PFSK-1 (cell line): ENCODE measurements at regions not wholly inside any gene's neighbourhood (a gene's known extent, or its start where the extent isn't known, plus 50 kb on each side); places are given as distances from the start of the nearest gene placed in this dataset.

Experiments
- FOXP2 ChIP-seq: optimal IDR thresholded peaks from 2 replicates; pipeline ENCODE3; 2011; ENCODE audit warnings: borderline replicate concordance, control low read depth, inconsistent platforms; ENCODE audit not compliant: insufficient read depth; ENCODE audit errors: extremely low read length, extremely low read depth
- POLR2AphosphoS5 ChIP-seq: IDR thresholded peaks from 2 replicates; pipeline ENCODE4 v1.6.1; 2012; ENCODE audit warnings: low read depth, mild to moderate bottlenecking, control low read depth, low read length, moderate library complexity
- SIN3A ChIP-seq: IDR thresholded peaks from 2 replicates; pipeline ENCODE4 v1.6.1; 2012; ENCODE audit warnings: mild to moderate bottlenecking, low read length, moderate library complexity, borderline replicate concordance; ENCODE audit not compliant: insufficient read depth
- TAF1 ChIP-seq: IDR thresholded peaks from 2 replicates; pipeline ENCODE4 v1.6.1; 2012; ENCODE audit warnings: low read length, control low read depth, borderline replicate concordance; ENCODE audit not compliant: insufficient read depth
- TF ChIP-seq, protein P1 (sequence below), 2 experiments: IDR thresholded peaks; 2 replicates each; pipeline versions ENCODE4 v1.6.1 to v1.8.0; 2011 to 2012; ENCODE audit warnings: low read depth in 2 of 2, low read length in 2 of 2, control low read depth in 1 of 2, inconsistent platforms in 1 of 2, mild to moderate bottlenecking in 1 of 2, moderate library complexity in 1 of 2; ENCODE audit not compliant: insufficient read depth in 1 of 2

DNA sequence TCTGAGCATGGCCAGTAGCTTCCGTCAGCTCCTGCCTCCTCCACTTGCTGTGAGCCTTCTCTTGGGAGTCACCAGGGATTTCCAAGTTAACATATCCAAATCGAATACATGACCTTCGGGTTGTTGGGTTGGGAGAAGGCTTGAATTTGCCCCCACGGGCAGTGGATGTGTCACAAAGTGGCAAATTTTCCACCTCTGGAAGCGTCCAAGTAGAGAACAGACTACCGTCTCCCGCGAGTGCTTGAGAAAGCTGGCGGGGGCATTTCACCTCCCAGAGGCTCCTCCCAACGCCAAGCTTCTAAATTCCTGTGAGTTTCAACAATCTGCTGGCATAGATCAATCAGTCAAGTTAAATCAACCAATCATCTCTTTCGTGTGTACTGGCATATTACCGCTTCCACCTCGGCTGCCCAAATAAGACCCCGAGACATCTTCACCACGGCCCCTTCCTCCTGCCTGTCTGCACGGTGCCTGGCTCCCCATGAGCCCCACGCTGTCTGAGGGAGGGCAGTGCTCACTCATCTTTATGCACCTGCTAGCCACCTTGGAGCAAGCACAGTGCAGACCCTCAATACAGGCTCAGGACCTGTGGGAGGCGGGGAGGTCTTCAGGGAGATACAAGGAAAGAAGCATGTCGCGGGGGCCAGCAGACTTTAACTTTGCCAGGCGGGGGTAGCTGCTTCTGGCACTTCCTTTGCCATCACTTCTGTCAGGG, 79.1 kb downstream of the MRPL36 start:
- TF ChIP-seq SIN3A (no peak), TAF1 (no peak), FOXP2 (no peak), POLR2AphosphoS5 (no peak)
- TF ChIP-seq, protein P1, sequence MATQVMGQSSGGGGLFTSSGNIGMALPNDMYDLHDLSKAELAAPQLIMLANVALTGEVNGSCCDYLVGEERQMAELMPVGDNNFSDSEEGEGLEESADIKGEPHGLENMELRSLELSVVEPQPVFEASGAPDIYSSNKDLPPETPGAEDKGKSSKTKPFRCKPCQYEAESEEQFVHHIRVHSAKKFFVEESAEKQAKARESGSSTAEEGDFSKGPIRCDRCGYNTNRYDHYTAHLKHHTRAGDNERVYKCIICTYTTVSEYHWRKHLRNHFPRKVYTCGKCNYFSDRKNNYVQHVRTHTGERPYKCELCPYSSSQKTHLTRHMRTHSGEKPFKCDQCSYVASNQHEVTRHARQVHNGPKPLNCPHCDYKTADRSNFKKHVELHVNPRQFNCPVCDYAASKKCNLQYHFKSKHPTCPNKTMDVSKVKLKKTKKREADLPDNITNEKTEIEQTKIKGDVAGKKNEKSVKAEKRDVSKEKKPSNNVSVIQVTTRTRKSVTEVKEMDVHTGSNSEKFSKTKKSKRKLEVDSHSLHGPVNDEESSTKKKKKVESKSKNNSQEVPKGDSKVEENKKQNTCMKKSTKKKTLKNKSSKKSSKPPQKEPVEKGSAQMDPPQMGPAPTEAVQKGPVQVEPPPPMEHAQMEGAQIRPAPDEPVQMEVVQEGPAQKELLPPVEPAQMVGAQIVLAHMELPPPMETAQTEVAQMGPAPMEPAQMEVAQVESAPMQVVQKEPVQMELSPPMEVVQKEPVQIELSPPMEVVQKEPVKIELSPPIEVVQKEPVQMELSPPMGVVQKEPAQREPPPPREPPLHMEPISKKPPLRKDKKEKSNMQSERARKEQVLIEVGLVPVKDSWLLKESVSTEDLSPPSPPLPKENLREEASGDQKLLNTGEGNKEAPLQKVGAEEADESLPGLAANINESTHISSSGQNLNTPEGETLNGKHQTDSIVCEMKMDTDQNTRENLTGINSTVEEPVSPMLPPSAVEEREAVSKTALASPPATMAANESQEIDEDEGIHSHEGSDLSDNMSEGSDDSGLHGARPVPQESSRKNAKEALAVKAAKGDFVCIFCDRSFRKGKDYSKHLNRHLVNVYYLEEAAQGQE (IDR thresholded peaks at IDR 0.05; ENCODE audit: insufficient read depth in 1 of 2, low read depth in 2 of 2, low read length in 2 of 2), result no peak

DNA sequence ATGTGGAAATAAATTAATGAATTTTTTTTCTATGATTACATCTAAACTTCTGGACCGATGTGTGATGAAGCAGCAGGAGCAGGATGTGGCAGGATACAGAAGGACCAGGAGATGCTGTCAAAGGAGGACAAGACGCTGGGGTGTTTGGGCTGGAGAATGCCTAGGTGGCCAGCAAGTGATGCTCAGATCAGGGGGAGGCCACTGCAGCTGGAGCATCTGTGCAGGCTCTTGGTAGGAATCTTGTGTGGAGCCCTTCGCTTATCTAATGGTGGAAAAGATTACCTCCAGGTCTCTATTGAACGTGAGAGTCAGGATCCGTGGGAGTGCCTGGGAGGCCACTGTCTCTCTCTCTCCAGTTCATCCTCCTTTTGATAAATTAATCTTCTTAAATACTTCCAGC, 79.8 kb downstream of the MRPL36 start:
- no peak for TF ChIP-seq TAF1
- TF ChIP-seq, protein P1 (IDR thresholded peaks at IDR 0.05; ENCODE audit: insufficient read depth in 1 of 2, low read depth in 2 of 2, low read length in 2 of 2), result no peak
- no peak for TF ChIP-seq POLR2AphosphoS5
- no peak for TF ChIP-seq FOXP2
- TF ChIP-seq SIN3A, result no peak

DNA sequence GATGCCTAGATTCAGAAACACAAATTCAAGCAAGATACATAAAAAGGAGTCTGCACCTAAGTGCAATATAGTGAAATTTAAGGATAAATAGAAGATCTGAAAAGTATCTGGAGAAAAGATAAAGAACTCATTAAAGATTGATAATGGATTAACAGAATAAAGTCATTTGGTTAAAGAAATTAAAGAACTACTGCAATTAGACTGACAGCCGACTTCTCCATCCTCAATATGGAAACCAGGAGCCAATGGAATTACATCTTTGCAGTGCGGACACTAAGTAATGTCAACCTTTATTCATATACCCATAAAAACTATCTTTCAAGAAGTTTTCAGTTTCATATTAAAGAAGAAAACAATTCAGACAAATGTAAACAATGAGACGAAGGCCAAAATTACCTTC, 81.0 kb downstream of the MRPL36 start:
- TF ChIP-seq SIN3A (no peak), POLR2AphosphoS5 (no peak), FOXP2 (no peak), TAF1 (no peak)
- TF ChIP-seq, protein P1 (IDR thresholded peaks at IDR 0.05; ENCODE audit: insufficient read depth in 1 of 2, low read depth in 2 of 2, low read length in 2 of 2), result no peak

DNA sequence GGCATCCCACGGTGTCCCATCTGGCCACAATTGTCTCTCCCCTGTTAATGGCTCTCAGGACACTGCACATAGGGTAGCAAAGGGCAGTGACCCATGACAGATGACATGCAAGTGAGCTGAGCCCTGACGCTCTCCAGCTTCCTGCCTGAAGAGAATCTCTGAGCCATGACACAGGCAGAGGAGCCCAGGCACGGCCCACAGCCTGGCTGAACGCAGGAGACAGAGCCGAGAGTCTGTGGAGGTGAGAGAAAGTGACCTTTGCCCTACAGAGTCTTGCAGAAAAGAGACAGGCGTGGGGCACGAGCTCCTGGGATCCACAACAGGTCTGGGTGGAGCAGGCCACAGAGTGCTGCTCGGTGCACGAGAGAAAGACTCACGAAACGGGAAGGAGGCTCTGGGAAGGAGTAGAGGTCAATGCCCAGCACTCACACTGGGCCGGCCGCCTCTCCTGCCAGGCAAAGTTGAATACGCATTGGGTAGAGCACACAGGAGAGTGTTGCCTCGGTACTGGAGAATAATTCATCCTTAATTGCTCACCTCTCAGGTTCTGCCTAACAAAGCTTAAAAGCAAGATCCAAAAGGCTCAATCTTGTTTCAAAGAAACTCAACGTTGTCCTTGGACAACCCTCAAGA, 90.3 kb downstream of the MRPL36 start:
- TF ChIP-seq POLR2AphosphoS5 (no peak), SIN3A (no peak), TAF1 (no peak), FOXP2 (no peak)
- TF ChIP-seq, protein P1 (IDR thresholded peaks at IDR 0.05; ENCODE audit: insufficient read depth in 1 of 2, low read depth in 2 of 2, low read length in 2 of 2), result no peak

DNA sequence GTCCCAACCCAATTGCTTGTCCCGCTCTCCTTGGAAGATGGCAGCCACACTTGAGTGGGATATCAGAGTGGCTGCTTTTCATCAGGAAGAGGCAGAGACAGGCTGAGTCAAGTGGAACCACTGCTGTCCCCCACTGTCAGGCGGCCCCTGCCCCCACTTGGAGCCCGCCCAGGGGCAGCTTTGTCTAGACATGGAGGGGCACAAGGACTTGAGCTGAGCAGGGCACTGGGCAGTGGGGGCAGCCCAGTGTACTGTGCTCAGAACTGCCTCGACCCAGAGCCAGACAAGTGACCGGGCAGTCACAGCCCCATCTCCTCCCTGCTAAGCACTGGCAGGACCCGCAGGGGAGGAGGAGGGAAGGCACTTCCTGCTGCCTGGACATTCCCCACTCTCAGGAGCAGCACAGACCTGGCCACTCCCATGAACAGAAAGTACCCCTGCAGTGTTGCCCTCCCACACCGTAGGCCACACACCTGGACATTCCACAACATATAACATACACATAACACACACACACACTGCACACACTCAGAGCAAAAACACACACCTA, 91.0 kb downstream of the MRPL36 start:
- TF ChIP-seq, protein P1 (IDR thresholded peaks at IDR 0.05; ENCODE audit: insufficient read depth in 1 of 2, low read depth in 2 of 2, low read length in 2 of 2), result no peak
- TF ChIP-seq TAF1, result no peak
- TF ChIP-seq POLR2AphosphoS5, result no peak
- no peak for TF ChIP-seq SIN3A
- TF ChIP-seq FOXP2, result no peak
